ENCODE measurements at regions not wholly inside any gene's neighbourhood (a gene's known extent, or its start where the extent isn't known, plus 50 kb on each side); places are given as distances from the start of the nearest gene placed in this dataset.

- Histone ChIP-seq H3K79me2 (ENCODE audit: control insufficient read depth in 1 of 2, insufficient read depth in 2 of 2, low read length in 2 of 2) (no peaks in the 10 kb centered on the region), H3K27ac (ENCODE audit: low read depth, low read length) (no peak overlapping the region), H3K18ac (ENCODE audit: extremely low read depth, low read length) (no peak overlapping the region), H2AFZ (ENCODE audit: low read length) (no peak overlapping the region), H2BK12ac (ENCODE audit: low read depth, low read length) (no peak overlapping the region), H3K23ac (ENCODE audit: insufficient read length) (no peak overlapping the region), H3K4me1 (replicated peaks in 1 of 4; ENCODE audit: control insufficient read depth in 3 of 4, insufficient read depth in 4 of 4, low read length in 3 of 4) (no peaks in the 10 kb centered on the region), H3K9ac (replicated peaks in 1 of 4; ENCODE audit: extremely low read depth in 1 of 4, low read depth in 3 of 4, low read length in 3 of 4) (no peak overlapping the region), H3K23me2 (ENCODE audit: low read depth, low read length) (no peaks in the 10 kb centered on the region), H3K56ac (replicated peaks; ENCODE audit: insufficient read length, low read depth, low read length) (no peak overlapping the region), H2BK5ac (ENCODE audit: low read depth, low read length) (no peak overlapping the region), H2AK5ac (ENCODE audit: low read depth, low read length) (no peak overlapping the region), H3K79me1 (ENCODE audit: low read depth, low read length) (no peaks in the 10 kb centered on the region), H3K36me3 (ENCODE audit: control insufficient read depth in 2 of 4, insufficient read depth in 4 of 4, low read length in 3 of 4) (no peaks in the 10 kb centered on the region), H3K4me2 (ENCODE audit: insufficient read depth in 1 of 2, low read depth in 2 of 2, low read length in 2 of 2) (no peak overlapping the region), H3K27me3 (replicated peaks in 1 of 4; ENCODE audit: control insufficient read depth in 3 of 4, extremely low read depth in 1 of 4, insufficient read depth in 3 of 4, low read length in 3 of 4) (no peaks in the 10 kb centered on the region), H2BK120ac (replicated peaks; ENCODE audit: low read depth, low read length) (no peak overlapping the region), H4K91ac (replicated peaks; ENCODE audit: insufficient read length, low read length) (no peak overlapping the region), H3K4ac (replicated peaks; ENCODE audit: insufficient read length, low read depth, low read length) (no peak overlapping the region), H4K20me1 (replicated peaks in 1 of 2; ENCODE audit: control insufficient read depth in 1 of 2, insufficient read depth in 2 of 2, low read length in 2 of 2) (no peaks in the 10 kb centered on the region), H2BK20ac (ENCODE audit: low read length) (no peak overlapping the region), H3K4me3 (ENCODE audit: extremely low read depth in 1 of 4, insufficient read depth in 2 of 4, low read depth in 3 of 4, low read length in 4 of 4) (no peak overlapping the region), H3K14ac (ENCODE audit: insufficient read length) (no peak overlapping the region), H4K8ac (ENCODE audit: extremely low read depth, insufficient read depth, low read length) (no peak overlapping the region), H4K5ac (ENCODE audit: insufficient read length, low read depth, low read length) (no peak overlapping the region), H3K9me3 (ENCODE audit: insufficient read depth in 2 of 2, low read depth in 1 of 2, low read length in 1 of 2) (no peaks in the 10 kb centered on the region), H2BK15ac (ENCODE audit: low read length) (no peak overlapping the region)
- POLR2A ChIA-PET (ENCODE audit: partially characterized antibody), result no interaction called here
- 63% methylated on average over 3 of the region's 3 CpGs; no CpG with 5 or more reads in 1 of the 2 experiments for WGBS, 2 experiments (ENCODE audit: extremely low coverage in 1 of 2, insufficient coverage in 1 of 2, insufficient read length in 1 of 2, insufficient replicate concordance in 2 of 2, low coverage in 1 of 2, low lambda C conversion rate in 2 of 2, missing lambda C conversion rate in 1 of 2)
- FAIRE-seq (no peak), DNase-seq (ENCODE audit: low read depth in 1 of 2, low spot score in 2 of 2) (no peak)
- CTCF ChIA-PET (ENCODE audit: partially characterized antibody), result interaction anchor here (1.0 to 1.2 kb wide), 2 partner anchors 21 to 125 kb away, joined by 4 read pairs; no protein-coding TSS in a partner anchor
- no peak for TF ChIP-seq HDAC6 (IDR thresholded peaks at IDR 0.05; ENCODE audit: low read depth, low read length)
- TF ChIP-seq TAF1 (IDR thresholded peaks at IDR 0.05; ENCODE audit: low read depth, low read length), result no peak
- no peak for TF ChIP-seq POLR2AphosphoS5 (IDR thresholded peaks at IDR 0.05; ENCODE audit: low read depth, low read length)
- TF ChIP-seq POLR2A (IDR thresholded peaks at IDR 0.05; ENCODE audit: control extremely low read depth in 1 of 2, low read depth in 2 of 2, low read length in 2 of 2), result no peak
- TF ChIP-seq BRCA1 (IDR thresholded peaks at IDR 0.05; ENCODE audit: low read depth, low read length), result no peak
- TF ChIP-seq MAFK (IDR thresholded peaks at IDR 0.05; ENCODE audit: low read depth, low read length), result no peak
- no peak for TF ChIP-seq SIRT6 (IDR thresholded peaks at IDR 0.05; ENCODE audit: low read length)
- TF ChIP-seq TBP (IDR thresholded peaks at IDR 0.05; ENCODE audit: low read depth, low read length), result no peak
- no peak for TF ChIP-seq CBX8 (IDR thresholded peaks at IDR 0.05; ENCODE audit: borderline replicate concordance, low read depth, low read length)
- TF ChIP-seq CREB1 (IDR thresholded peaks at IDR 0.05), result no peak
- no peak for TF ChIP-seq CHD1 (IDR thresholded peaks at IDR 0.05; ENCODE audit: low read depth, low read length)
- no peak for TF ChIP-seq KDM4A (IDR thresholded peaks at IDR 0.05; ENCODE audit: low read depth, low read length, severe bottlenecking)
- TF ChIP-seq NANOG (IDR thresholded peaks at IDR 0.05; ENCODE audit: insufficient read depth, low read depth, low read length, poor library complexity, severe bottlenecking), result no peak
- no peak for TF ChIP-seq RNF2 (IDR thresholded peaks at IDR 0.05; ENCODE audit: borderline replicate concordance, low read depth, low read length, missing control alignments, poor library complexity, severe bottlenecking)
- TF ChIP-seq ZNF274 (IDR thresholded peaks at IDR 0.05; ENCODE audit: borderline replicate concordance, extremely low read depth, low read length), result no peak
- no peak for TF ChIP-seq SIN3A (conservative IDR thresholded peaks at IDR 0.05 in 1 of 2, IDR thresholded peaks at IDR 0.05 in 1 of 2; ENCODE audit: low read depth in 1 of 2, low read length in 2 of 2)
Observed at GRCh38 chr14:38847161-38847560, 255.9 kb downstream of the SEC23A start.

Data from H1 (cell line).